Suppressor macrophage (primary cell): ENCODE measurements at regions not wholly inside any gene's neighbourhood (a gene's known extent, or its start where the extent isn't known, plus 50 kb on each side); places are given as distances from the start of the nearest gene placed in this dataset.
A peak's percentile ranks its signal among the peaks of the same experiment; 100 is the strongest.
"Not testable (repeated sequence)": the region's sequence is repeated elsewhere in the genome, so short reads cannot be mapped to it uniquely, and the experiment has no call there.

Source experiments
- DNase-seq, 4 experiments: peaks; one replicate each; pipeline ENCODE4 v3.0.0-alpha.2; 2020 to 2022

DNA sequence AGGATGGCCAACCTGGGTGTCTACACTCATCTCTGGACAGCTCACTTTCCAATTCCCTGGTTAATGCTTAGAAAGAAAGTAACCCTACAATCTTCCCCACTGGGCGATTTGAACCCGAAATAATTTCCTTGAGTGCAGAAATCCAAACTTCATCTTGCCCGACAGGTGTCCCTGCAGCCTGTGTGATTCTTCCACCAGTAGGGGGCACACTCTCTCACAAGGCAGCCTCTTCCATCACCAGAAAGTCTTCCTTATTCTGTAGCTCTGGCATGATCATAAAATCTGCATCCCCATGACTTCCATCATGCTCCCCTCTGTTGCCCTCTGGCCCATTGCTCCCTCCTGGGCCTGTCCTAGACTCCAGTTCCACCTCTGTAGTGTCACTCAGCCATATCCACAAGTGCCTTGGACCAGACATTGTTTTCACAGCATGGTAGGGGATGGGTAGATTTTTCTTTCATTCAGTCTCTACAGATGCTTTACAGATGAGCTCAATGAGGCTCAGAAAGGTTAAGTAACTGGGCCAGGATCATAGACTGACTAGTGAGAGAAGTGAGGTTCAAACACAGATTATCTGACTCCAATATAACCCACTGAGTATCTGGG lies 170.4 kb upstream of the SPTLC3 start:
- DNase-seq = peak in 2 of 4 experiments; percentile 7

GRCh38 chr20:12847872-12848271 lies 160.9 kb upstream of the SPTLC3 start:
- no peak for DNase-seq

GRCh38 chr20:12849225-12849910 lies 159.4 kb upstream of the SPTLC3 start:
- no peak for DNase-seq

DNA sequence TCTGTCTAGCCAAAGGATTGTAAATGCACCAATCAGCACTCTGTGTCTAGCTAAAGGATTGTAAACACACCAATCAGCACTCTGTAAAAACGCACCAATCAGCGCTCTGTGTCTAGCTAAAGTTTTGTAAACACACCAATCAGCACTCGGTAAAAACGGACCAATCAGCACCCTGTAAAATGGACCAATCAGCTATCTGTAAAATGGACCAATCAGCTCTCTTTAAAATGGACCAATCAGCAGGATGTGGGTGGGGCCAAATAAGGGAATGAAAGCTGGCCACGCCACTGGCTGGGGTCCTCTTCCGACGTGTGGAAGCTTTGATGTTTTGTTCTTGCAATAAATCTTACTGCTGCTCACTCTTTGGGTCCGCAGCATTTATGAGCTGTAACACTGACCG lies 151.1 kb upstream of the SPTLC3 start:
- DNase-seq = not testable (repeated sequence)

GRCh38 chr20:12860619-12861247 lies 148.0 kb upstream of the SPTLC3 start:
- no peak for DNase-seq

- DNase-seq = no peak
These were observed 139.1 kb upstream of the SPTLC3 start for GRCh38 chr20:12869669-12870068.

- no peak for DNase-seq
These were observed 138.2 kb upstream of the SPTLC3 start for GRCh38 chr20:12870588-12870987.

DNA sequence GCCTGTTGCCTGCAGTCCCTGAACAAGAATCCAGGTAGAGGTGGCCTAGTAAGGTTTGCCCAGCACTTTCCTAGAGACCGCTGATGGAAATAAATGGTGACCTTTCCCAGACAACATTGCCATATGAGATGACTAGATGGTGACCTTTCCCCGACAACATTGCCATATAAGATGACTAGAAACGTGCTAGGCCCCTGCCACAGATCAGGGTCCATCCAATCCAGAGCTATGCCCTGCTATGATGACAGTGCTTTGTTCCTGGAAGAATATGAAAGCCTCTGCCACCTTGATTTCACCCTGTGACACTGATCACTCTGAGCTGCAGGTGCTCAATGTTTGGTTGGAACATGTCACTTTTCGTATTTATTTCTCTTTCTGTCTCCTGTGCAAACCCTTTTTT lies 133.8 kb upstream of the SPTLC3 start:
- no peak for DNase-seq

DNA sequence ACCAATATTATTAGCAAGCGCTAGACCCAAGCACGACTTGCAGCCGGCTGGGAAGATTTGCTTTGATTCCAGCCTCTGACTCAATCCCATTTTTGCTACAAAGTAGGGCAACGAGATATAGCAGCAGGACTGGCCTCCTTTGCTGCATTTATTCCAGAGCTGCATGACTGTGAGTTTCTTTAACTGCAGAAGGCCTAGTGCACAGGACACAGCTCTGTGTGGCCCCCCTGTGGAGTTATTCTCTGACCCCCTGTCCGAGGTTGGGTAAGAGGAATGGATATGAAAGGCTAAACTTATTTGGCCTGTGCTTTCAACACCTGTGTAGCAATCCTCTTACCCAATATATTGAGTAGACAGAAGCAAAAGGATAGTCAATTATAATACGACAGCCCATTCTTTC lies 133.3 kb upstream of the SPTLC3 start:
- DNase-seq = no peak

DNA sequence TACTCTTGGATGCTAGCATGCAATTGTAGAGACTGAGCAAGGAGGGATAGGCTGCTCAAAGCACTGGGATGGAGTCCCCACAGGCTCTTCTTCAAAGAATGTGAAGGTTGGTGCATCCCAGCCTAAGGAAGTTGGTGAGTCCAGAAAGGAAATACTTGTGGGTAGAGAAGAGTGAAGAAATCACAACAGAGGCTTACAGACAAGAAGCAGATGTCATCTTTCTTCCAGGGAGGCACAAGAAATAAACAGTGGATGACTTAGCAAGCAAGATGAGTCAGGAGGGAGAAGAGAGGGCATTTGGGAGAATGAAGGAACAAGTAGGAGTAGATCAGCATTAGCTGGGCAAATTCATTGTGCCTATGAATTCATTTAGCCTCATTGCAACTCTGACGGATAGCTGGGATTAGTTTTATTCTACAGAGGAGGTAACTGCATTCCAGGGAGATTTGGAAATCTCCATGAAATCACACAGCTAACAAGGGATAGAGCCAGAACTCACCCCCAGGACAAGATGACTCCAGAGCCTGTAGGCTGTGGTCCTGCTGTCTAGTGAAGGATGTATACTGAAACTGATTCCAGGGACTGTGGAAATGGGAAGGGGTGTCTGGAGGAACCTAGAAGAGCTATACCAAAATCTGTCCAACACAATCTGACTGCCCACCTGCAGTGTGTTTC lies 125.8 kb upstream of the SPTLC3 start:
- no peak for DNase-seq

DNA sequence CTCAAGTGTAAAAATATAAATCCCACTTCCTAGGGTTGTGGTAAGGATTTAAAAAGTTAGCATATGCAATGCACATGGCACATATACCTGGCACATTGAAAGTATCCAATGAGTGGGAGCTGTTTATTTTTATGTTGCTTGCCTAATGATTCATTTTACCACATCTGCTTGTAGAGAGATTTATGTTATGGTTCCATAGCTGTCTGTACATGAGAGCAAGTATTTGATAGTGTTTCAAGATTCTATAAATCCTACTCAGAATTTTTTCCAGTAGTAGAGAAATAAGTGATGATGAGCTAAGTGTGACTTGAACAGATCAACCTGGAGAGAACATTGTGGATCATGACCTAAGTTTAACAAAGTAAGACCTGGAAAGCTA lies 125.3 kb upstream of the SPTLC3 start:
- no peak for DNase-seq

GRCh38 chr20:12886618-12887363 lies 122.0 kb upstream of the SPTLC3 start:
- no peak for DNase-seq

GRCh38 chr20:12891643-12892042 lies 117.1 kb upstream of the SPTLC3 start:
- DNase-seq = no peak

GRCh38 chr20:12893019-12893418 lies 115.8 kb upstream of the SPTLC3 start:
- DNase-seq = no peak

- DNase-seq = no peak
These were observed 115.1 kb upstream of the SPTLC3 start for GRCh38 chr20:12893653-12894052.

DNA sequence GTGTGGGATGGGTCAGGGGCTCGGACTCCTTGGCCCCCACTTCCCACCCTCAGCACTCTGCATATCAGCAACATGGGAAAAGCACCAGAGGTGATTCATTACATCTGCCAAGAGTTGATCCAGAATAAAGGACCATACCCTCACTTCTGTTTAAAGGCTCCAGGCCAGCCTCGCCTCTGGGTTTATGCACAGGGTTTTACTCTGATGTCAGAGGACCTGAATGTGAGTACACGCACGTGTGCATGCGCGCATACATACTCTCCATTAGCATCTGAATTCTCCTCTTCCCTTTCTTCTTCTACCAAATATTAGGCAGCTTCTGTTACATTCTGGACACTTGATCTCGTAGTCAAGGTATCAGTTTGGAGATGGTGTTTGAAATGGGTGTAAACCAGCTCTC lies 114.7 kb upstream of the SPTLC3 start:
- no peak for DNase-seq

GRCh38 chr20:12896180-12896579 lies 112.6 kb upstream of the SPTLC3 start:
- DNase-seq = no peak

DNA sequence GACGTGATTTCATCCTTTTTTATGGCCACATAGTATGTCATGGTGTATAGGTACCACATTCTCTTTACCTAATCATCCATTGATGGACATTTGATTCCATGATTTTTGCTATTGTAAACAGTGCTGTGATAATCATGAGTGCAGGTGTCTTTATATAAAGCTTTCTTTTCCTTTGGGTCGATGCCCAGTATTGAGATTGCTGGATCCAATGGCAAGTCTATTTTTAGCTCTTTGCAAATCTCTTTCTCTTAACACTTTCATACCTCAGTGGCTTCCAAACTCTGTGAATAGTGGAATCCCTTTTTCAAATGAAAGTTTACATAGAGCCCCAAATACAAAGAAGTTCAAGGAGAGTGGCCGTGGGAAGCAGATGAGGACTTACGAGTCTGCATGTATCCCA lies 105.8 kb upstream of the SPTLC3 start:
- no peak for DNase-seq

DNA sequence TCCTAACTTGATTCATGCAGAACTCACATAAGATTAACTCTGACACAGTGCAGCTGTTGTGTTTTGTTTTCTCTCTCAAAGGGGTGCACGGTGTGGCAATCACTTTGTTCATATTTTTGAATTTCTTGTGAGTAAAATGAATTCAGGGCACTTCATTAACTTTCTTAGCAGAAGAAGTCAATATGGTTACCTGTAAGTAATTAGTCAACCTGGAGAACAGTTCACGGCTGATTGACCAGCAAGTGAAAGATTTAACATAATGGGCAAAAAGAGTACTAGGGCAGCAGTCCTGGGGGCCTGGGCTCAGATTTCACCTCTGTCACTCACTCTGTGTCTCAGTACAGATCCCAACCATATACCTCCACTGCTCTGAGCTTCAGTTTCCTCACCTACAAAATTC lies 102.4 kb upstream of the SPTLC3 start:
- DNase-seq = no peak

DNA sequence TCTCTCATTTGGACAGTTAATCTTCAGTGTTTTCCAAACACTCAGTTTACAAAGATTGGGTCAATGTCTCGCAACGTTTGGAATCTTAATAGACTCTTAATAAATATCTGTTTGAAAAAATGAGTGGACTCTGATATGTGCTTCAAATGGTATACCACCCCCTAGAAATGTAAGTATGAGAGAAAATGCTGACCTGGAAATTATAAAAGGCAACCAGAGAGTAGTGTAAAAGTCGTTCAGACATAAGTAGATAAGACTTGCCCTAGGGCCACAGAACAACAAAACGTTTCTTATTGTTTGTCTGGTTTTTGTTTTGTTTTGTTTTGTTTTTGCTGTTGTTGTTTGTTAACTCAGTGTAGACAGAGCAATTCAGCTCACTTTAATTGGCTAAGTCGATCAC lies 97.4 kb upstream of the SPTLC3 start:
- no peak for DNase-seq

DNA sequence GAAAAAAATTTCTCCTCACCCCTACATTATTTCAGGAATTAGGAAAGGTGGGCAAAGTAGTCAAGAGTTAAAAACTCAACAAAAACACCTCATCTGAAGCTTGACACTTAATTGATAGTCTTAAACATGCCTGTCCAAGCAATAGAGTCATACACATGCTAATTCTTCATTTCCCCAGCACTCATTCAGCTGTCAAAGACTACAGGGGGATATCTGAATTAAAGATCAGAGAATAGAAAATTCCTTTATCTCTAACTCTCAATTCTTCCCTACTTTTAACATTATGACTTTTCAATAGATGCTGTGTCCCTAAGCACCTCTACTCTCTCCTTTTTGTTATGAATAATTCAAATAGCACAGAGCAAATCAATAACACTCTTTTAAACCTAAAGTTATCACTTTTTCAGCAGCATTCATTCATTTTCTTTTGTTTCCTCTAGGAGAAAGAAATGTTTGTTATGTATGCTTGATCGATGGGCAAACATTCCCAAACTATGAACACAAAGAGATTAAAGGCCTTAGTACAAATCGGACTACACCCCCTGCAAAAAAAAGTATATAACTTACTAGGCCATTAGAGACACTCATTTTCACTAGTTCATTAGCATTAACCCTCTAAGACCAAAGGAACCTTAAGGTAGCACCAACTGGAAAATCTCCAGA lies 94.9 kb upstream of the SPTLC3 start:
- no peak for DNase-seq

DNA sequence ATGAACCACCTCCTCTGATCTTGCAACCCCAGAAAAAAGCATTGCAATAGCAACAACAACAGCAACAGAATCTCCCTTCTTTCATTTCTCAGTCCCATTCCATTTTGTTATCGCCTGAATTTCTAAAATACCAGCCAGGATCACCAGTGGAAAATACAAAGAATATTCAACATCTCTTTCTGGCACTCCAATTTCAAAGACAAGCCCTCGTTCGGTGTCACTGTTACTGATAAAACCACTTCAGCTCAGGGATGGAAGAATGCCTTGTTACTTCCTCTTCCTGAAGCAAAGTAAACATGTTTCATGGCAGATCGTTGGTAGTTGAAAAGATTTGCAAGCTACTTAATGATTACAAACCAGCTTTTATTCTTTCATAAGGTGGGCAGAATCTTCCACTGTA lies 94.0 kb upstream of the SPTLC3 start:
- DNase-seq = no peak

DNA sequence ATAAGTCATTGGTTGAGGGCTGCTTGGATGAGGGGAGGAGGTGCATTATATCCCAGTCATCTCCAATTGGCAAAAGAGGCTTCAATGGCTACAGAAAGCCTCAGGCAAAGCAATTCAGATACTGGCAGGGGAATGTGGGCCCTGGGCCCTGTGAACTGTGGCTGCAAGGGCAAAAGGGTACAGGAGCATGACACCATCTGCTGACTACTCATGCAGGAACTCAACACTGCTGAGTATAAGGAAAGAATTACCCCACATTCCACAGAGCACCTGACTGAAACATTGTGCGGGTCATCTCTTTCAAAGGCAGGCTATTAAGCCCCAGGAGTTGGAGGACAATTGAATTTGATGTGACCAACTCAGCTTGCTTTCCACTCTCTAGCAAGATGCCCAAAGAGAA lies 92.1 kb upstream of the SPTLC3 start:
- DNase-seq = no peak
